ENCODE measurements at regions not wholly inside any gene's neighbourhood (a gene's known extent, or its start where the extent isn't known, plus 50 kb on each side); places are given as distances from the start of the nearest gene placed in this dataset.

DNA sequence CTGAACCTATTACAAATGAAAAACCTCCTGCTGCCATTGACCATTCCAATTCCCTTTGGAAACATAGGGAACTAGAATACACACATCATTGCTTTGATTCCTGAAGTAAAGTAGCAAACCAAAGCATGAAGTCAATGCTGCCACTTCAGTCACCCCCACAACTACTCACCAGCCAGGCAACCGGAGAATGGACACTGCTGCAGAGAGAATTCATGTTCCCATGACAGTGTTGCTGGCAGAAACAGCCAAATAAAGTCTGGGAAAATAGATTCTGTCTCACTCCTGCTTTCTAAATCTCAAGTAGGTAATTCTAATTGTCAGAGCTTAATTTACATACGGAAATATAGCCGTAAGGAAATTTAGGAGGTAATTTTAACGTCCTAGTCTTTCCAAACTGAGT, 162.9 kb upstream of the PLPPR1 start:
- Mint-ChIP-seq H3K36me3 (ENCODE audit: insufficient read depth in 2 of 2) (peaks cover 0 to 2% of the 10 kb centered on the region in 2 donors), H3K4me3 (no peak overlapping the region), H3K27me3 (ENCODE audit: low read depth) (no peaks in the 10 kb centered on the region), H3K9me3 (peaks cover 7 to 12% of the 10 kb centered on the region in 2 donors), H3K27ac (no peak overlapping the region), H3K4me1 (ENCODE audit: low read depth) (no peaks in the 10 kb centered on the region)
- no peak for DNase-seq
- no peak for ATAC-seq (replicated peaks in 1 of 2)

DNA sequence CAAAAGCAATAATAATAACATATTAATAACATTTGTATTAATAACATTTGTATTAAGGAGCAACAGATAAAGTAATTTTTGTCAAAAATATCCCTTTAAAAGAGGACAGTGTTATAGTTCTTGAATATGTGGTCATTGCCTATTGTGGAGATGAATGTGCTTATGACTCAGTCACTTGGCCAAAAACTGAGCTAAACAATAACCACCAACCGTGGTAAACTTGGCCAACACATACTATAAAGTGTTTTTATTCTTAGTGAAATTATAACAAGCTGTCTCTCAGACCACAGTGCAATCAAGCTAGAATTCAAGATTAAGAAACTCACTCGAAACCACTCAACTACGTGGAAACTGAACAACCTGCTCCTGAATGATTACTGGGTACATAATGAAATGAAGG, 159.2 kb upstream of the PLPPR1 start:
- H3K9me3 Mint-ChIP-seq: peaks cover 4 to 5% of the 10 kb centered on the region in 2 donors

DNA sequence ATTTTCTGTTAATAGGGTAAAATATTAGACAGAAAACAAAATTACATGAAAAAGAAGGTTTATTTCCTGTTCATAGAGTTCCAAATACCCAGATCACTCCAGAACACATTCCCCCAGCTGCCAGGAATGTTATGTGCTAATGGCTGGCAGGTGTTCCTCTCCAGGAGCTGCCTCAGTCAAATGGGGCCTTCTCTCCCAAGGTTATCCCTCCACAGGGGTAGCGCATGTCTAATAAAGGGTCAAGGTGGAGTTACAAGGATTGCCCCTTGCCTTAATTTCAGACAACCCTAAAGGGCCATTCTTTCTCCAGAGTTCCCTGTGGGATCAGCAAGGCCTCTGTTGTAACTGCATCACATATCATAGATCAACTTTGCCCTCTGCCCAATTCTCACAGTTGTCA, 148.6 kb upstream of the PLPPR1 start:
- H3K36me3 Mint-ChIP-seq (ENCODE audit: insufficient read depth in 2 of 2): no peaks in the 10 kb centered on the region
- DNase-seq (no peak), ATAC-seq (replicated peaks in 1 of 2) (no peak)
- no peaks in the 10 kb centered on the region for H3K4me1 Mint-ChIP-seq (ENCODE audit: low read depth)
- no peak overlapping the region for H3K4me3 Mint-ChIP-seq
- H3K27me3 Mint-ChIP-seq (ENCODE audit: low read depth): no peaks in the 10 kb centered on the region
- H3K9me3 Mint-ChIP-seq: no peaks in the 10 kb centered on the region
- H3K27ac Mint-ChIP-seq: no peak overlapping the region

More for the DNA sequence above, 159.2 kb upstream of the PLPPR1 start:
- no peak overlapping the region for H3K27ac Mint-ChIP-seq
- DNase-seq: no peak
- no peaks in the 10 kb centered on the region for H3K36me3 Mint-ChIP-seq (ENCODE audit: insufficient read depth in 2 of 2)
- no peak for ATAC-seq (replicated peaks in 1 of 2)
- no peaks in the 10 kb centered on the region for H3K4me1 Mint-ChIP-seq (ENCODE audit: low read depth)
- no peaks in the 10 kb centered on the region for H3K27me3 Mint-ChIP-seq (ENCODE audit: low read depth)
- no peak overlapping the region for H3K4me3 Mint-ChIP-seq

DNA sequence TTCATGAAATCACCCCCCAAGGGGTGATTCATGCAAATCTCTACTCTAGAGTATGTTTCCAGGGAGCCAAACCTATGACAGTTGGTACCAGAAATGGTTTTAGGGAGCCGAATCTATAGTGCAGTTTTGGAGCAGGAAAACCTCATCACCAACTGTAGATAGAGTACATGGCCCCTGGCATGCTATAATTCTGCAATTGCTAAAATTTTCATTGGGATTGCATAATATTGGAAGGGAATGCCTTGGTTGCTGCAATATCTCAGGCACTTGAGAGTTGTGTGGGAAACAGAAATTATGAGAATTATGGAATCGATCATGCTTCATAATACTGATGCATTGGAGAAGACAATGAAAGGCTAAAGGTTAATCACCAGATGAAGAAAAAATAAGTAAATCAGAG, 148.2 kb upstream of the PLPPR1 start:
- H3K27me3 Mint-ChIP-seq (ENCODE audit: low read depth): no peaks in the 10 kb centered on the region
- peaks cover 0 to 4% of the 10 kb centered on the region in 2 donors for H3K9me3 Mint-ChIP-seq
- H3K4me1 Mint-ChIP-seq (ENCODE audit: low read depth): no peaks in the 10 kb centered on the region
- H3K27ac Mint-ChIP-seq: no peak overlapping the region
- DNase-seq: no peak
- ATAC-seq (replicated peaks in 1 of 2): no peak
- H3K4me3 Mint-ChIP-seq: no peak overlapping the region
- no peaks in the 10 kb centered on the region for H3K36me3 Mint-ChIP-seq (ENCODE audit: insufficient read depth in 2 of 2)

DNA sequence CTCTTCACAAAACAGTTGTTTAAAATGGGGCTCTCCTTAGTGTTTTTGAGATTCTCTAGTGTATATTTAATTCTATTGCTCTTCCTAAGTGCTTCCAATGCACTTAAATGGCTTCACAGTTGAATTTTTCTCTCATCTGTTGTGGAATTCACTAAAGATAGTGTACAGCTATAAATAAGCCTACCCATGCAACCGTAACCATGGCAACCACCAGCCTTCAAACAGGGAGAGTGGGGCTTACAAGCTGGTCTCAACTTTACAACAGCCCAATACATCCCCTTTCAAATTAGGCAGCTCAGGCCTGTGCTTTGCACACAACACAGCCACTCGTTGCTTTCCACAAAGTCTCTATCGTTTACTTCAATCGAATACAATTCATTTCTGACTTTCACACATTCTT, 144.0 kb upstream of the PLPPR1 start:
- Mint-ChIP-seq H3K36me3 (ENCODE audit: insufficient read depth in 2 of 2) (no peaks in the 10 kb centered on the region), H3K27ac (no peak overlapping the region), H3K27me3 (ENCODE audit: low read depth) (no peaks in the 10 kb centered on the region), H3K9me3 (peaks cover 4 to 5% of the 10 kb centered on the region in 2 donors), H3K4me3 (no peak overlapping the region), H3K4me1 (ENCODE audit: low read depth) (no peaks in the 10 kb centered on the region)
- no peak for ATAC-seq (replicated peaks in 1 of 2)
- DNase-seq: no peak

DNA sequence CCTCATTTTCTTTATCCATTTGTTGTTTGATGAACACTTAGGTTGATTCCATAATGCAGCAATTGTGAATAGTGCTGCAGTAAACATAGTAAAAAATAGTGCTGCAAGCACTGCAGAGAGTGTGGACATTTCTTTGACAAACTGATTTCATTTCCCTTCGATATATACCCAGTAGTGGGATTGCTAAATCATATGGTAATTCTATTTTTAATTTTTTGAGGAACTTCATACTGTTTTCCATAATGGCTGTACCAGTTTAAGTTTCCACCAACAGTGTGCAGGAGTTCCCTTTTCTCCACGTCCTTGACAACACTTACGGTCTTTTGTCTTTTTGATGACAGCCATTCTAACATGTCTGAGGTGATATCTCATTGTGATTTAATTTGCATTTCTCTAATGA, 138.2 kb upstream of the PLPPR1 start:
- Mint-ChIP-seq H3K36me3 (ENCODE audit: insufficient read depth in 2 of 2) (no peaks in the 10 kb centered on the region), H3K4me1 (ENCODE audit: low read depth) (no peaks in the 10 kb centered on the region), H3K27me3 (ENCODE audit: low read depth) (no peaks in the 10 kb centered on the region), H3K4me3 (no peak overlapping the region), H3K9me3 (peaks cover 0 to 7% of the 10 kb centered on the region in 2 donors), H3K27ac (no peak overlapping the region)
- no peak for ATAC-seq (replicated peaks in 1 of 2)
- no peak for DNase-seq

DNA sequence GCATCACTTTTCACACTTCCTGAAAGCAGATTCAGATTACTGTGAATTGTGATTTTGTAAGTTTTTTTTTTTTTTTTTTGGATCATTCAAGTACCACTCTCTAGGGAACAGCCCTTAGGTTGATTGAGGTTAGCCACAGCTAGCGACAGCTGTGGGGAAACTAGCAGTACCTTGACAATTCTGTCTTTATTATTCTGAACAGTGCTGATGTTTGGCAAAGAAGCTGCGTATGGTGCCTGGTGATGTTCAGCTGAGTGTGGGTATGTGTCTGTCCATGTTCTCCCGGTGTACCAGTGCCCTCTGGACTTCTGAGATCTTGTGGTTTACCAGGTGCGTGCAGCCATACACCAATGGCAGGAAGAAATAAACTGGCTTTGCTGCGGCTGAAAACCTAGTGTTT, 117.3 kb upstream of the PLPPR1 start:
- ATAC-seq (replicated peaks in 1 of 2) (no peak), DNase-seq (no peak)
- no peaks in the 10 kb centered on the region for H3K36me3 Mint-ChIP-seq (ENCODE audit: insufficient read depth in 2 of 2)
- no peak overlapping the region for H3K4me3 Mint-ChIP-seq
- H3K27me3 Mint-ChIP-seq (ENCODE audit: low read depth): no peaks in the 10 kb centered on the region
- peaks cover 3 to 5% of the 10 kb centered on the region in 2 donors for H3K9me3 Mint-ChIP-seq
- H3K27ac Mint-ChIP-seq: no peak overlapping the region
- no peaks in the 10 kb centered on the region for H3K4me1 Mint-ChIP-seq (ENCODE audit: low read depth)

DNA sequence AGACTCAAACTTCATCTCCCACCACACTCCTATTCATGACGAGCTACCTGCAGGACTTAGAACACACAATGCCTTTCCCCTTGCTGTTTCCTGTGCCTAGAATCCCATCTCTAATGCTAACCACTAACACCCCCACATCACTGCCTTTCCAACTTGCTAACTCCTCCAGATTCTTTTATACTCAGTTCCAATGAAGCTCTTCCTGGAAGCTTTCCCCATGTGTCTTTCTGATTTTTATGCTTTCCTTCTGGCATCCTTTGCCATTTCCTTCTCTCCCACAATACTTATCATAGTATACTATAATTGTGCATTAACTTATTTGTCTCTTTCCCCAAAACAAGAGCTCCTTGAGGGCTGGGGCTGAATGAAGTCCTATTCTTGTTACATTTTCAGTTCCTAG, 115.3 kb upstream of the PLPPR1 start:
- peaks cover 3 to 5% of the 10 kb centered on the region in 2 donors for H3K9me3 Mint-ChIP-seq
- H3K27me3 Mint-ChIP-seq (ENCODE audit: low read depth): no peaks in the 10 kb centered on the region
- H3K4me1 Mint-ChIP-seq (ENCODE audit: low read depth): no peaks in the 10 kb centered on the region

DNA sequence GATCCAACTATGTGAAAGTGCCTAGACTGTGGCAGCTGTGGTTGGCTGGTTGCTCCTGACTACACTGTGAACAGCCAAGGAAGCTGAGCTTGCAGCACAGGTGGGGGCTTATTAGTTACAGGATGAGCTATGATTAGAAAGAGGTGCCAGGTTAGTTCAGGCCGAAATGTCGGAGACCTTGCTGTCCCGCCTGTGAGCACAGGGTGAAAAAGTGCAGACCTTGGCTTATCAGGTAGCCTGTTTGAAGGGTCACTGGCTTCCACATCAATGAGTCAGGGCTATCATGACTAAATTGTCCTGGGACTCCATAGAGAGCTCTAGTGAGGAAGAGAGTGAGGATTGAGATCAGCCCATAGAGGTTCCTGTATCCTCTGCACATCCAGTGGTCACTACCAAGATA, 114.3 kb upstream of the PLPPR1 start:
- Mint-ChIP-seq H3K27me3 (ENCODE audit: low read depth) (no peaks in the 10 kb centered on the region), H3K36me3 (ENCODE audit: insufficient read depth in 2 of 2) (no peaks in the 10 kb centered on the region), H3K27ac (no peak overlapping the region), H3K4me1 (ENCODE audit: low read depth) (no peaks in the 10 kb centered on the region), H3K9me3 (peaks cover 3 to 8% of the 10 kb centered on the region in 2 donors), H3K4me3 (no peak overlapping the region)
- DNase-seq (no peak), ATAC-seq (replicated peaks in 1 of 2) (no peak)

More for the DNA sequence above, 115.3 kb upstream of the PLPPR1 start:
- DNase-seq (no peak), ATAC-seq (replicated peaks in 1 of 2) (no peak)
- Mint-ChIP-seq H3K4me3 (no peak overlapping the region), H3K27ac (no peak overlapping the region), H3K36me3 (ENCODE audit: insufficient read depth in 2 of 2) (no peaks in the 10 kb centered on the region)

DNA sequence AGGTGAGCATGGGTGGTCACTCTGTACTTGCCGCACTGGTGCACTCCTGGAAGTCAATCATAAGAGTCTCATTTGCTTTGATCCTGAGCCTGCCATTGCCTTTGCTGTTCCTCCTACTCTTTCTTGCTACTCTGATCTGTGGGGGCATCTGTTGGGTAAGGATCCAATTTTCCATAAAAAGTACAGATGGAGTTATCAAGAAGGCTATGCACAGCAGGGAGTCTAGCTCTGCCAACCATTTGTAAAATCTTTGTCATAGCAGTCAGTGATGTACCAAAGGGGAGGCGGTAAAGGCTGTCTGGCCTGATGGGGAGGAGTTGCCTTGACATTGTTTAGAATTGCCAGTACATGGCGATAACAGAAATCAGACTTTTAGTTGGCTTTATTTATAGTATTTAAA, 109.0 kb upstream of the PLPPR1 start:
- Mint-ChIP-seq H3K4me3 (no peak overlapping the region), H3K4me1 (ENCODE audit: low read depth) (no peaks in the 10 kb centered on the region), H3K27me3 (ENCODE audit: low read depth) (no peaks in the 10 kb centered on the region), H3K27ac (no peak overlapping the region), H3K36me3 (ENCODE audit: insufficient read depth in 2 of 2) (no peaks in the 10 kb centered on the region), H3K9me3 (peaks cover 3 to 9% of the 10 kb centered on the region in 2 donors)
- DNase-seq (no peak), ATAC-seq (replicated peaks in 1 of 2) (no peak)

DNA sequence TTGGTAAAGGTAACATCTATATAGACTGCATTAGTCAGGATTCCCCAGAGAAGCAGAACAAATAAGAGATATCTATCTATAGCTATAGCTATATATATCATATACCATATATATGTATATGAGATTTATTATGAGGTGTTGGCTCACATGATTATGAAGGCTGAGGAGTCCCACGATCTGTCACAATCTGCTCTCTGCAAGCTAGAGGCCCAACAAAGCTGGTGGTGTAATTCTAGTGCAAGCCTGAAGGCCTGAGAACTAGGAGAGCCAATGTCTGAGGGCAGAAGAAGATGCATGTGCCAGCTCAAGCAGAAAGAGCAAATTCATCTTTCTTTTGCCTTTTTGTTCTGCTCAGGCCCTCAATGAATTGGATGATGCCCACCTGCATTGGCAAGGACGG, 102.2 kb upstream of the PLPPR1 start:
- Mint-ChIP-seq H3K9me3 (peaks cover 1 to 3% of the 10 kb centered on the region in 2 donors), H3K4me3 (no peak overlapping the region), H3K36me3 (ENCODE audit: insufficient read depth in 2 of 2) (no peaks in the 10 kb centered on the region), H3K27ac (no peak overlapping the region), H3K27me3 (ENCODE audit: low read depth) (no peaks in the 10 kb centered on the region), H3K4me1 (ENCODE audit: low read depth) (no peaks in the 10 kb centered on the region)
- DNase-seq: no peak
- ATAC-seq (replicated peaks in 1 of 2): no peak

DNA sequence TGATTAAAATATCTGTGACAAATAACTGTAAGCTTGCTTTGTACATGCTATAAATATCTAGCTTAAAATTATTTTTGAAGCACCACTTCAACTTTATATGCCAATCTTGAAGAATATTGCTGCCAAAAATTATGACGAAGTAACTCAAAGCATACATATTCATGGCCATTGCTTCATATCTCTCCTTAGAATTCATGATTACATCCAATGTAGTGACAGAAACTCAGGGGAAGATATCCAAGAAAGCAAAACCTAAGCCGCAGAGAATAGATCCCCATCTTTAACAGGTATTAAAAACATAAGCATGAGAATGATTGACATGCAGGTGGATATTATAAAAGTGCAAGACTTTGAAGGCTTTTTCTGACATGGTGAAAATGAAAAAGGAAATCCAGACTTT, 100.8 kb upstream of the PLPPR1 start:
- Mint-ChIP-seq H3K9me3 (peaks cover 0 to 3% of the 10 kb centered on the region in 2 donors), H3K27ac (no peak overlapping the region), H3K4me3 (no peak overlapping the region), H3K36me3 (ENCODE audit: insufficient read depth in 2 of 2) (no peaks in the 10 kb centered on the region), H3K27me3 (ENCODE audit: low read depth) (no peaks in the 10 kb centered on the region), H3K4me1 (ENCODE audit: low read depth) (no peaks in the 10 kb centered on the region)
- no peak for DNase-seq
- no peak for ATAC-seq (replicated peaks in 1 of 2)

DNA sequence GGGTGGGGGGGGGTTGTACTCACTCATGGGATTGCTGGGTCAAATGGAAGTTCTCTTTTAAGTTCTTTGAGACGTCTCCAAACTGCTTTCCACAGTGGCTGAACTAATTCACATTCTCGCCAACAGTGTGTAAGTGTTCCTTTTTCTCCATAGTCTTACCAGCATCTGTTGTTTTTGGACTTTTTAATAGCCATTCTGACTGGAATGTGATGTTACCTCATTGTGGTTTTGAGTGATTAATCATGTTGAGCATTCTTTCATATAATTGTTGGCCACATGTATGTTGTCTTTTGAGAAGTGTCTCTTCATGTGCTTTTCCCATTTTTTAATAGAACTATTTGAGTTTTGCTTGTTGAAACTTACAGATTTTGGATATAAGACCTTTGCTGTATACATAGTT, 94.9 kb upstream of the PLPPR1 start:
- Mint-ChIP-seq H3K9me3 (peaks cover 8 to 10% of the 10 kb centered on the region in 2 donors), H3K36me3 (ENCODE audit: insufficient read depth in 2 of 2) (no peaks in the 10 kb centered on the region), H3K4me1 (ENCODE audit: low read depth) (no peaks in the 10 kb centered on the region), H3K27ac (no peak overlapping the region), H3K27me3 (ENCODE audit: low read depth) (no peaks in the 10 kb centered on the region), H3K4me3 (no peak overlapping the region)
- DNase-seq (no peak), ATAC-seq (replicated peaks in 1 of 2) (no peak)

DNA sequence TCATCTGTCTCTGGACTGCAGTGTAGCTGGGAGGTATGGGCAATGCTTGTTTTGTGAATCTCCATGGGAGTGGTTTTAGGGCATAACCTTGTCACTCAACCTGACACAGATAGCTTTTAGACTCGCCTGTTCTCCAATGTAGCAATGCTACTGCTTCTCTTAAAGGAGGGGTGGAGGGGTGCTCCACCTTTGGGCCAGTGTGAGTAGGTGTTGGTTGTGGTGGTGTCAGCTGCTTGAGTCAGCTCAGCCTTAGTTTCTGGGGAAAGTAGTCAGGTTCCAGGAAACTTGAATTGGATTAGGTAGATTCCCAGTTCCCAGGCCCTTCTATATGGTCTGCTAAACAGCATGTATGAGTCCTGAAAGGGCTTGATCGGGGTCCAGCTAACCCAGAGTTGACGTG, 91.1 kb upstream of the PLPPR1 start:
- Mint-ChIP-seq H3K27ac (no peak overlapping the region), H3K27me3 (ENCODE audit: low read depth) (no peaks in the 10 kb centered on the region), H3K4me1 (ENCODE audit: low read depth) (no peaks in the 10 kb centered on the region), H3K9me3 (peaks cover 8 to 10% of the 10 kb centered on the region in 2 donors), H3K36me3 (ENCODE audit: insufficient read depth in 2 of 2) (no peaks in the 10 kb centered on the region), H3K4me3 (no peak overlapping the region)
- no peak for DNase-seq
- ATAC-seq (replicated peaks in 1 of 2): no peak
